ENCODE measurements at regions not wholly inside any gene's neighbourhood (a gene's known extent, or its start where the extent isn't known, plus 50 kb on each side); places are given as distances from the start of the nearest gene placed in this dataset.

DNA sequence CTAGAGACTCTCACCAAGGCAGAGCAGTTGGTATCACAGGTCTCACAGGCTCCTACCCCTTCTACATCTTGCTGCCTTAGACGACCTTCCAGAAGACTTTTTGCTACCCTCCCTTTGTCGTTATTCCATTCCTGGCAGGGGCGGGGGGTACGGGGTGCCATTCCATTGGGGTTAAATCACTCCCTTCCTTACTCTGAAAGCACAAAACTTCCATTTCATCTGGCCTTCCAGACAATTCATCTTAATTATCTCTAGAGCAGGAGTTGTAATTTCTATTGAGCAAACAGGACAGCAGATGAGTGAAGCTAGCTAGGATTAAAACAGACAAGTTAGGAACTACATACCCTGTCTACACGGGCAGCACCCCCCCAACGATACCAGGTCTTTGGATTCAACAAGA lies 276.2 kb upstream of the TANK start:
- TF ChIP-seq, protein P1, sequence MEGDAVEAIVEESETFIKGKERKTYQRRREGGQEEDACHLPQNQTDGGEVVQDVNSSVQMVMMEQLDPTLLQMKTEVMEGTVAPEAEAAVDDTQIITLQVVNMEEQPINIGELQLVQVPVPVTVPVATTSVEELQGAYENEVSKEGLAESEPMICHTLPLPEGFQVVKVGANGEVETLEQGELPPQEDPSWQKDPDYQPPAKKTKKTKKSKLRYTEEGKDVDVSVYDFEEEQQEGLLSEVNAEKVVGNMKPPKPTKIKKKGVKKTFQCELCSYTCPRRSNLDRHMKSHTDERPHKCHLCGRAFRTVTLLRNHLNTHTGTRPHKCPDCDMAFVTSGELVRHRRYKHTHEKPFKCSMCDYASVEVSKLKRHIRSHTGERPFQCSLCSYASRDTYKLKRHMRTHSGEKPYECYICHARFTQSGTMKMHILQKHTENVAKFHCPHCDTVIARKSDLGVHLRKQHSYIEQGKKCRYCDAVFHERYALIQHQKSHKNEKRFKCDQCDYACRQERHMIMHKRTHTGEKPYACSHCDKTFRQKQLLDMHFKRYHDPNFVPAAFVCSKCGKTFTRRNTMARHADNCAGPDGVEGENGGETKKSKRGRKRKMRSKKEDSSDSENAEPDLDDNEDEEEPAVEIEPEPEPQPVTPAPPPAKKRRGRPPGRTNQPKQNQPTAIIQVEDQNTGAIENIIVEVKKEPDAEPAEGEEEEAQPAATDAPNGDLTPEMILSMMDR (conservative IDR thresholded peaks at IDR 0.05; ENCODE audit: low read depth in 2 of 2) = no peak
- TF ChIP-seq EZH2 (IDR thresholded peaks at IDR 0.05; ENCODE audit: low read depth, unreplicated experiment) (no peak), POLR2AphosphoS5 (IDR thresholded peaks at IDR 0.05; ENCODE audit: low read depth) (no peak), CREB1 (CRISPR knock-in tag; IDR thresholded peaks at IDR 0.05; ENCODE audit: low read depth) (no peak)
